GM19023 (cell line): ENCODE measurements at regions not wholly inside any gene's neighbourhood (a gene's known extent, or its start where the extent isn't known, plus 50 kb on each side); places are given as distances from the start of the nearest gene placed in this dataset.

Source experiments
- ATAC-seq: cut with Tn5 transposase; IDR thresholded peaks from one replicate; pipeline ENCODE4 v1.9.1; 2021; ENCODE audit warnings: mild to moderate bottlenecking, moderate library complexity; ENCODE audit not compliant: unreplicated experiment

DNA sequence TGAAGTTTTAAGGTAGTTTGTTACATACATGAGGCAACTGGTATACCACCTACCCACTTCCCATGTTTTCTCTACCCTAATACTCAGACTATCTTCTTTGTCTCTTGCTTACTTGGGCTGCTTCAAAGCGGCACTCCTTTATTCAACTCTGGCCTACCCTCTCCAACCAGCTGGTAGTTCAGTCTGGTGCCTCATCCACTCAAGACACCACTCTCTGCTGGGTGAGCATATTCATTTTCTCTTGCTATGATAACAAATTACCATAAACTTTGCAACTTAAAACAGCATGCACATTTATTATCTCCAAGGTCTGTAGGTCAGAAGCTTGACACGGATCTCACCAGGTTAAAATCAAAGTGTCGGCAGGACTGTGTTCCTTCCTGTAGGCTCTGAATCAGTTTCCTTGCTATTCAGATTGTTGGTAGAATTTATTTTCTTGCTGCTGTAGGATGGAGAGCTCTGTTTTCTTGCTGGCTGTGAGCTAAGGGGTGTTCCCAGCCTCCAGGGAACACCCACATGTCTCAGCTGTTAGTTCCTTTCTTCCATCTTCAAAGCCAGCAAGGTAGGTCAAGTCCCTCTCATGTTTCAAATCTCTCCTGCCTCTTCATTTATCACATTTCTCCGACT is 666.0 kb downstream of the DIAPH3 start:
- no peak for ATAC-seq

GRCh38 chr13:59501004-59501403 is 662.7 kb downstream of the DIAPH3 start:
- no peak for ATAC-seq

DNA sequence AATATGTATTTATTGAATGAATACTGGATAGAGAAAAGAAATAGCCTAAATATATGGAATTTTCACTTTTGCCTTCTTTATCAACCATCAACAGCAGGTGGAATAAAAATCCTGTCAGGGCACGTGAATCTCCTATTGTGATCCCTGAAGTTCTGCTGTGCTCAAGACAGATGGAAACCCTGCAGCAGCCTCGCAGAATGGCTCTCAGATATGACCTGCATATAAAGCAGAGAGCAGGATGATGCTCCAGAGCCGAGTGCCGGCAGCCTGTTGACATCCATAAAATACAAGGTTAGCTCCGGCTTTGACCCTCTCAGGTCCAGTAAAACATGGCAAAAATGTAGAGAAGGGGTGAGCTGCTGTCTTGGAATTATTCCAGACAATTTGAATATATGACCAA is 659.3 kb downstream of the DIAPH3 start:
- no peak for ATAC-seq

- no peak for ATAC-seq
Observed at GRCh38 chr13:59510386-59510785, 653.3 kb downstream of the DIAPH3 start.

DNA sequence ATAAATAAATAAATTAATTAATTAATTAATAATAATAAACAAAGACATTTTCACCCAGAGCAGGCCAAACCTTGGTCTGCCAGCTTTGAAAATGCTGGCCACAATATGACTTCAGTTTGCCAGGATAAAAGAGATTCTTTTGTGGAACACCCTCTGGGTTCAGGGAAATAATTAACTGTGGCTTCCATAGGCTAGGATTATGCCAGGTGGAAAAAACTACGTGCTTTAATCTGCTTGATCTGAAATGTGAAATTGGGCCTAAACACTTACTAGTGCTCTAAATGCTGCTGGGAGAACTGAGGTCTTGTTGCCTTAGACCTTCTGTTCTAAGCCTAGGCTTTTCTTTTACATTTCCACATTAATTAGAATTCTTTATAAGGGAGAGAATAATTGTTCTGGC is 650.0 kb downstream of the DIAPH3 start:
- ATAC-seq: no peak

DNA sequence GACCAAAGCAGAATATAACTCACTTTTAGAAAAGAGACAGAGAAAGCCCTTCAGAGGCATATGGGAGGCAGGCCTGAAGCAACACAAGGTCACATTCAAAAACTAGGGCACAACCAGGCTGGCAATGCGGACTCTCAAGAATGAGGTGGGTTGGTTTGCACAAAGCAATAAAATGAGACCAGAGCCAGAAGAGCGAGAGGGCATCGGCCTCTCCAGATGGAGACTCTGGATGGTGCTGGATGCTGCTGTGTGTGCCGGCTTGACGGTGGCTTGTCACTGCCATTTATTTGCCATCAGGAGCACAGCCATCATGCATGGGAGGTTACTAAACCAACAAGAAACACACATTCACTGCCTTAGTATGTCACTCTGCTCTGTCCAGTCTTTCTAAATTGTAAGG is 649.4 kb downstream of the DIAPH3 start:
- ATAC-seq: no peak

- no peak for ATAC-seq
Observed at GRCh38 chr13:59519819-59520218, 643.9 kb downstream of the DIAPH3 start.

DNA sequence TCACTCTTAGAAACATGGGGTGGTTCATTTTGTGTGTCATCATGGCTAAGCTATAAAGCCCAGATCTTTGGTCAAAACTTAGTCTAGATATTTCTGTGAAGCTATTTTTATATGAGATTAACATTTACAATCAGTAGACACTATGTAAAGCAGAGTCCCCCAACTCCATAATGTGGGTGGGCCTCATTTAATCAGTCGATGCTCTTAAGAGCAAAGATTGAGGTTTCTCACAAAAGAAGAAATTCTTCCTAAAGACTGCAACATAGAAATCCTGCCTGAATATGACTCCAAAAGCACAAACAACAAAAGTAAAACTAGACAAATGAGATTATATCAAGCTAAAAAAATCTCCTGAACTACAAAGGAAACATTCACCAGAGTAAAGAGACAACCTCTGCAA is 642.2 kb downstream of the DIAPH3 start:
- no peak for ATAC-seq

- ATAC-seq: no peak
Observed at GRCh38 chr13:59522652-59523051, 641.1 kb downstream of the DIAPH3 start.

DNA sequence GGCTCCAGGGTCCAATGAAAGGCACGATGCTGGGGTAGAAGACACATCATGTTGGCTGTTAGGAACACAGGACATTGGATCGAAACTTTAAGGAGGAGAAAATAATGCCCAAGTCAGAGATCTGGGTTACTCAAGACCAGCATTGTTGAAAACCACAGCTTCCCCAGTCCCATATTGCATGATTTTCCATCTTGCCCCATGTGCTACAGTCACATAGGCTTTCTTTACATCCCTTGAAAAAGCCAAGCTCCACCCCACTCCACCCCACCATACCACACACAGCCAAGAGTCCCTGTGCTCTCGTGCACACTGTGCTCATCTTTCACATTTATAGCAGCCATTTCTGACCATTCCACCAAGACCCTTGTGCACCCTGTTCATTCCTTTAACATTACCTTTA is 636.2 kb downstream of the DIAPH3 start:
- ATAC-seq: no peak

DNA sequence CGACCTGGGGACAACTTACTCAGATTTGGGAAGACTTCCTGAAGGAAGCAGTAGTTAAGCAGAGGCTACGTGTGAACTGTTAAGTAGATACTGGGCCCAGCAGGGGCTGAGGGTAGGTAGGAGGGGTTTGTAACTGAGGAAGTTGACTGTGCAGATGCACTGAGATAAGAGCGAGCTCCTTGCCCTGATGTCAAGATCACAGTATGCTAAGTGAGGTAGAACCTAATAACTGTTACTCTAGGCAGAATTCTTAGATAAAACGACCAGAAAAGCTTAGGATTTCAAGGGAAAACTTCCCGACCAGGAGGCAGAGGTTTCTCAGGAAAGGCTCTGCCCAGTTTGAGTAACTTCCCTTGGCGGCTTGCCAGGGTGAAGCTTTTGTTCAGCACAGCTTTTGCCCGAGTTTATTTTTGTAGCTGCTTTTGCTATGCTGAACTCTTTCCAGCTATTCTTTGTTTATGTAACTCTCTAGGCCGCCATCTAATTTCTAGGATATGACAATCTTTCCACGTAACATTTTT is 632.1 kb downstream of the DIAPH3 start:
- ATAC-seq: no peak

DNA sequence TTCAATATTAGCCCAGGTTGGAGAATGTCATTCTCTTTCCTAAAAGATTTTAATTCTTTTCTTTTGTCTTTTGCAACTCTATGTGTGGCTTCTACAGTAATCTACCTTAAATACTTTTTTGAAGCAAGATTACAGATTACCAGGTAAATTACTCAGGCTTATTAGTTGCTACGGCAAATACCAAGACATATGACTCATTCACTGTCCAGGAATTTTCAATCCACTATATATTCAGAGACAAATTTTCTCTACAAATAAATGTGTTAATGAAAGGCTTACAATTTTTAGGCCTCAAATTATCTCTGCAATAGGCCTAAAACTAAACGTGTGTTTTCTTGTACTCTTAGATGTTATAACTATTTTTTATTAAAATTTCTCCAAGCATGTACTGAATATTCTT is 631.3 kb downstream of the DIAPH3 start:
- no peak for ATAC-seq

- ATAC-seq: no peak
Observed at GRCh38 chr13:59533561-59534555, 629.9 kb downstream of the DIAPH3 start.

DNA sequence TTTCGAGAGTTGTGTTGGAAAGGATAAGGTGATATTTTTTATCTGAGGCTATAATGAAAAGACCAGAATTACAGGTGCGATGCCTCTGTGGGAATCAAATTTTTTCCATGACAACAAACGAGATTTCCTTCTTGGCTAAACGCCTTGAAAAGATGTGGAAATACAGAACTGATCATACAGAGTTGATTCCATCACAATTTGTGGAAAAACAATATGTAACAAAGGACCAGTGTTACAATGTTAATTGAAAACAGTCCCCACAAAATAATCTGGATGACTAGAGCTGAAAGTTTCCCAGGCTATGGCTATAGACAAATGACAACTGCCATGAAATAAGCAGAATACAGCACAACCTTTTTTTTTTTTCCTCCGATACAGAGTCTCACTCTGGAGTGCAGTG is 628.9 kb downstream of the DIAPH3 start:
- ATAC-seq: no peak

GRCh38 chr13:59537500-59537899 is 626.2 kb downstream of the DIAPH3 start:
- ATAC-seq: no peak

- no peak for ATAC-seq
Observed at GRCh38 chr13:59538512-59538911, 625.2 kb downstream of the DIAPH3 start.

DNA sequence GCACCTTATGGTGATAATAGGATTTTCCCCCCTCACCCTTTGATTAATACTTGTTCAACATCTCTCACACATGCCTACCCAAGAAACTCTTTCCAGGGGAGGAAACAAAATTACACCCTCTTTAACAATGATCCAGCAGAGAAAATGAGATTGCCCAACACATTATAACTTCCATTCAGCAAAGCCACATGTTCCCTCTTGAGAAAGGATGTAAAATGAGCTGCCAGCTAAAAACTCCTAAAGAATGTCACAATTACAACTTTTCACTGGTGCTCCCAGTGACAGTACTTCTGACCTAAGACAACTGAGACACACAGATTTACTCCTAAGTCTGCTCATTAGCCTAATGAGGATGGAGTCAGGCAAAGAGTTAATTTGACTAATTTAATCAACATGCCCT is 621.4 kb downstream of the DIAPH3 start:
- ATAC-seq: no peak

DNA sequence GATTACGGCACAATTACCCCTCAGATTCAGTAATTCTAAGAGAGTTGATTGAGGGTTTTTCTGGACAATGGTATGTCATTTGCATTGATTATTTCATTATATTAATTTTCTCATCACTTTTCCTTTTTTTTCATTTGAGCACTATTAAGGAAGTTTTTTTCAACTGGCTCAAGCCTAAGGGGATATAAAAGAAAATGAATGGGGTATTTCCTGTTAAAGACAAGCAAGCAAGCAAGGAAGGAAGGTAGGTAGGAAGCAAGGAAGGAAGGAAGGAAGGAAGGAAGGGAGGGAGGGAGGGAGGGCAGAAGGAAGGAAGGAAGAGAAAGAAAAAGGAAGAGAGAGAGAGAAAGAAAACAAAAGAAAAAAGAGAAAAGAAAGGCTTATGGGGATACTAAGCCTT is 620.3 kb downstream of the DIAPH3 start:
- no peak for ATAC-seq

DNA sequence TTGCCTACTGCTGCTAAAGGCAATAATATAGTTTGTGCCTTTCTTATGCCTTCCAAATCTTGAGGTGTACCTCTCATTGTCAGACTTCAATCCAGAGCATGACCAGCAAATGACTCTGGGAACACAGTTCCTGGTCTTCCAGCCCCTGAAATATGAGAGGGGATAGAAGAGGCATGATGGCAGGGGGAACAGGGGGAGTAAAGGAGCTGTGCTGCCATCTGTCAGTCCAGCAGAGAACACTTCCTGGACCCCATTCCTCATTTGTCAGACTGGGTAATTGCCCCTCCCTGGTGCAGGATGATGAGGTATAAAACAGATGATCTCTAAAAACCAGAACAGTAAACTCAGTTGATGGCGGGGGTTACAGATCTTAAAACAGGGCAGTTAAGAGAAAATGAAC is 618.7 kb downstream of the DIAPH3 start:
- ATAC-seq: no peak

GRCh38 chr13:59546178-59546577 is 617.5 kb downstream of the DIAPH3 start:
- no peak for ATAC-seq

DNA sequence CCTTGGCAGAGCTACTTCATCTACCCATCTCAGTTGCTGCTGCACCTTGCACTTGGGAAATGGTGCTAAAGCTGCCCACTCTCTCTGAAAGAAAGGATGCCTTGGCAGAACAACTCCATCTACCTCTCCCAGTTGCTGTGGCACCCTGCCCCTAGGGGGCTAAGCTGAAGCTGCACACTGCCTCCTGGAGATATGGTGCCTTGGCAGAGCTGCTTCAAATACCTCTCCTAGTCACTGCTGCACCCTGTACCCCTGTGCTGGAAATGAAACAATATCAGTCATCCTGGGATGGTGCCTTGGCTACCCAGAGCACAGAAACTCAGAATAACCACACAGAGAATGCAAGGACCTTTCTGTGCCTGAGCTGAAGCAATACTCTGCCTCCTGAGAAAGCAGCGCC is 615.8 kb downstream of the DIAPH3 start:
- no peak for ATAC-seq

GRCh38 chr13:59562924-59563323 is 600.8 kb downstream of the DIAPH3 start:
- no peak for ATAC-seq
